Stimulated activated effector memory CD8-positive, alpha-beta T cell treated with anti-CD3 and anti-CD28 coated beads, Interleukin-12 subunit alpha, Interleukin-12 subunit beta, amount 100 ng/mL, for 72 hours (primary cell): ENCODE measurements at regions not wholly inside any gene's neighbourhood (a gene's known extent, or its start where the extent isn't known, plus 50 kb on each side); places are given as distances from the start of the nearest gene placed in this dataset.
"Not testable (repeated sequence)": the region's sequence is repeated elsewhere in the genome, so short reads cannot be mapped to it uniquely, and the experiment has no call there.

Source experiments
- ATAC-seq: fragments of 150-1000 bp; cut with Tn5 transposase; 2 replicates; pipeline ENCODE4 v1.10.0; 2021
- DNase-seq, 2 donors: peaks; one replicate each; pipeline ENCODE4 v3.0.0; 2021 to 2022; ENCODE audit warnings: low spot score in 2 of 2
- H3K27ac Mint-ChIP-seq: one replicate; pipeline ENCODE4 v1.8.0; 2022; ENCODE audit warnings: mild to moderate bottlenecking, mixed read lengths
- H3K36me3 Mint-ChIP-seq: one replicate; pipeline ENCODE4 v1.8.0; 2022; ENCODE audit warnings: mild to moderate bottlenecking, mixed read lengths
- H3K4me1 Mint-ChIP-seq: one replicate; pipeline ENCODE4 v1.8.0; 2022; ENCODE audit warnings: mixed read lengths
- H3K4me3 Mint-ChIP-seq: one replicate; pipeline ENCODE4 v1.8.0; 2022; ENCODE audit warnings: mild to moderate bottlenecking, mixed read lengths
- H3K9me3 Mint-ChIP-seq: one replicate; pipeline ENCODE4 v1.8.0; 2022; ENCODE audit warnings: mixed read lengths

- Mint-ChIP-seq H3K4me3 (no peak overlapping the region), H3K9me3 (peaks cover 11% of the 10 kb centered on the region), H3K36me3 (no peaks in the 10 kb centered on the region), H3K27ac (no peak overlapping the region), H3K4me1 (no peaks in the 10 kb centered on the region)
- DNase-seq (no peak), ATAC-seq (peak; percentile 50)
Observed at GRCh38 chr4:131459430-131460101, 1689.5 kb upstream of the PCDH10 start.

GRCh38 chr4:131470360-131470759, 1678.7 kb upstream of the PCDH10 start:
- Mint-ChIP-seq H3K36me3 (no peaks in the 10 kb centered on the region), H3K4me3 (no peak overlapping the region), H3K4me1 (no peaks in the 10 kb centered on the region), H3K9me3 (peaks cover 14% of the 10 kb centered on the region), H3K27ac (no peak overlapping the region)
- ATAC-seq, result no peak
- no peak for DNase-seq

GRCh38 chr4:131488772-131489171, 1660.3 kb upstream of the PCDH10 start:
- H3K4me3 Mint-ChIP-seq, result no peak overlapping the region
- H3K36me3 Mint-ChIP-seq, result no peaks in the 10 kb centered on the region
- H3K27ac Mint-ChIP-seq, result no peak overlapping the region
- ATAC-seq (no peak), DNase-seq (no peak)
- no peaks in the 10 kb centered on the region for H3K4me1 Mint-ChIP-seq
- peaks cover 17% of the 10 kb centered on the region for H3K9me3 Mint-ChIP-seq

DNA sequence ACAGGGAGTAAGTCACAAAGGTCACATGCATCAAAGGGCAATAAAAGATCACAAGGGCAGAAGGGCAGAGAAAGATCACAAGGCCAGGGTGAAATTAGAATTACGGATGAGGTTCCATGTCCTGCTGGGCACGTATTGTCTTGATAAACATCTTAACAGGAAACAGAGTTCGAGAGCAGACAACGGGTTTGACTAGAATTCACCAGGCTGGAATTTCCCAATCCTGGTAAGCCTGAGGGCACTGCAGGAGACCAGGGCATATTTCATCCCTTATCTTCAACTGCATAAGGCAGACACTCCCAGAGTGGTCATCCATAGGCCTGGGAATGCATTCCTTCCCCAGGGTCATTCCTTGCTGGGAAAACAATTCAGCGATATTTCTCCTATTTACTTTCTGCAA, 1652.9 kb upstream of the PCDH10 start:
- H3K36me3 Mint-ChIP-seq, H3K9me3 Mint-ChIP-seq, DNase-seq, H3K4me1 Mint-ChIP-seq, H3K27ac Mint-ChIP-seq, ATAC-seq, H3K4me3 Mint-ChIP-seq: not testable (repeated sequence)

GRCh38 chr4:131499141-131499873, 1649.8 kb upstream of the PCDH10 start:
- H3K4me1 Mint-ChIP-seq, result no peaks in the 10 kb centered on the region
- no peak overlapping the region for H3K27ac Mint-ChIP-seq
- DNase-seq, result no peak
- ATAC-seq, result no peak
- H3K9me3 Mint-ChIP-seq, result peaks cover 8% of the 10 kb centered on the region
- no peaks in the 10 kb centered on the region for H3K36me3 Mint-ChIP-seq
- no peak overlapping the region for H3K4me3 Mint-ChIP-seq

DNA sequence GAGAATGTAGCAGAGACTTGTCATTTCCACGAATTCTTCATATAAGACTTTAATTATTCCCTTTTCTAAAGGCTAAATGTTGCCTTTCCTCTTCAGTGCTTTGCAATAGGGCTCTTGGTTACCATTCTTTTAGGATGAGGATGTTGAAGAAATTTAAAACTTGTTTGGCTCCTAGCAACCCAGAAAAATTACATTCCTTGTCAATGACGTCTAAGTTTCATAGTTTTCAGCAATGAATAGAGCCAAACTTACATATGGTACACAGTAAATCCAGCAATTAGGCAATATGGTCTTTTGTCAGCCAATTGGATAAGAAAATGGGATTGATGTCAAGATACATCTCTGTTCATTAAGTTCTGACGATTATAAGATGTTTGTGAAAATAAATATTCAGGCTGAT, 1639.6 kb upstream of the PCDH10 start:
- no peaks in the 10 kb centered on the region for H3K4me1 Mint-ChIP-seq
- peaks cover 12% of the 10 kb centered on the region for H3K9me3 Mint-ChIP-seq
- DNase-seq, result no peak
- ATAC-seq, result no peak
- no peak overlapping the region for H3K27ac Mint-ChIP-seq
- H3K36me3 Mint-ChIP-seq, result no peaks in the 10 kb centered on the region
- no peak overlapping the region for H3K4me3 Mint-ChIP-seq

- Mint-ChIP-seq H3K9me3 (peaks cover 12% of the 10 kb centered on the region), H3K27ac (no peak overlapping the region), H3K36me3 (no peaks in the 10 kb centered on the region), H3K4me1 (no peaks in the 10 kb centered on the region), H3K4me3 (no peak overlapping the region)
- ATAC-seq (no peak), DNase-seq (no peak)
Observed at GRCh38 chr4:131526686-131527085, 1622.4 kb upstream of the PCDH10 start.

DNA sequence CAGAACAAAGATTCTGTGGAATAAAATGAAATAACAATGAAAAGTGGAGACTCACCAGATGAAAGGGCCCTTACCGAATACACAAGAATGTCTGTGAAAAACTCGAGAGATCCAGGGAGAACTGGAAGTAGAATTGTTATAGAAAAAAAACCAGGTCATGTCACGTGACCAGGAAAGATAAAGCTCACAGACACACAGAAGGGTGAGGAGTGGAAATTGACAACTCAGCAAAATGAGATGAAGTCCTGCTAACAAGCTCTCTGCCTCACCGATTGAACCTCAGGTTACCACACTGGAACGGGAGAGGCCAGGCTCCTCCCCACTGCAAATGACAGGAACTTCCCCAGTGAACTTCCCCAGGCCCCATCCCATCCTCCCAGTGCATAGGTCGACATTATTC, 1618.0 kb upstream of the PCDH10 start:
- ATAC-seq, result no peak
- Mint-ChIP-seq H3K4me1 (no peaks in the 10 kb centered on the region), H3K27ac (no peak overlapping the region), H3K9me3 (peaks cover 8% of the 10 kb centered on the region), H3K4me3 (no peak overlapping the region), H3K36me3 (no peaks in the 10 kb centered on the region)
- DNase-seq, result no peak

GRCh38 chr4:131534944-131535645, 1614.0 kb upstream of the PCDH10 start:
- no peak for DNase-seq
- no peaks in the 10 kb centered on the region for H3K4me1 Mint-ChIP-seq
- H3K27ac Mint-ChIP-seq, result no peak overlapping the region
- peaks cover 10% of the 10 kb centered on the region for H3K9me3 Mint-ChIP-seq
- H3K4me3 Mint-ChIP-seq, result no peak overlapping the region
- ATAC-seq, result no peak
- no peaks in the 10 kb centered on the region for H3K36me3 Mint-ChIP-seq

DNA sequence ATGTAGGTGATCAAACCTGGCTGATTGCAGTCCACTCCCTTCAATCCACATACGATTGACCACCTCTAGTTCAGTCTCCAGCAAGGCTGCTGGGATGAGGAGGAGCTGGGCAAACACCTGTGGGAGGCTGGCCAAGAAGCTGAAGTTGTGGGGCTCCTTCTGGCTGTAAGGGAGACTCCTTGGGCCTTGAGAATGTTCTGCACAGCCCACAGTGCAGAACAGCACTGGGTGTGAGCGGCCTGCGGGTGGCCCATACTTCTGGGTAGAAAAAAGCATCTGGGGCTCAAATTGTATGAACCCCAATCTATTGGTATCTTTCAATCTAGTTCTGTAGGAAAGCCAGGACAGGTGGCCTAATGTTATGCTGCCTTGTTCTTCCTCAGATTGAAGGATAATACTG, 1608.8 kb upstream of the PCDH10 start:
- DNase-seq (no peak), ATAC-seq (no peak)
- no peaks in the 10 kb centered on the region for H3K36me3 Mint-ChIP-seq
- peaks cover 8% of the 10 kb centered on the region for H3K9me3 Mint-ChIP-seq
- no peaks in the 10 kb centered on the region for H3K4me1 Mint-ChIP-seq
- no peak overlapping the region for H3K27ac Mint-ChIP-seq
- no peak overlapping the region for H3K4me3 Mint-ChIP-seq

- Mint-ChIP-seq H3K9me3 (peaks cover 13% of the 10 kb centered on the region), H3K4me1 (no peaks in the 10 kb centered on the region), H3K27ac (no peak overlapping the region), H3K4me3 (no peak overlapping the region), H3K36me3 (no peaks in the 10 kb centered on the region)
- ATAC-seq, result no peak
- DNase-seq, result no peak
Observed at GRCh38 chr4:131547506-131547981, 1601.5 kb upstream of the PCDH10 start.

- H3K4me3 Mint-ChIP-seq, result no peak overlapping the region
- H3K9me3 Mint-ChIP-seq, result peaks cover 17% of the 10 kb centered on the region
- H3K4me1 Mint-ChIP-seq, result no peaks in the 10 kb centered on the region
- no peak overlapping the region for H3K27ac Mint-ChIP-seq
- no peaks in the 10 kb centered on the region for H3K36me3 Mint-ChIP-seq
- ATAC-seq (no peak), DNase-seq (no peak)
Observed at GRCh38 chr4:131551306-131551705, 1597.8 kb upstream of the PCDH10 start.

DNA sequence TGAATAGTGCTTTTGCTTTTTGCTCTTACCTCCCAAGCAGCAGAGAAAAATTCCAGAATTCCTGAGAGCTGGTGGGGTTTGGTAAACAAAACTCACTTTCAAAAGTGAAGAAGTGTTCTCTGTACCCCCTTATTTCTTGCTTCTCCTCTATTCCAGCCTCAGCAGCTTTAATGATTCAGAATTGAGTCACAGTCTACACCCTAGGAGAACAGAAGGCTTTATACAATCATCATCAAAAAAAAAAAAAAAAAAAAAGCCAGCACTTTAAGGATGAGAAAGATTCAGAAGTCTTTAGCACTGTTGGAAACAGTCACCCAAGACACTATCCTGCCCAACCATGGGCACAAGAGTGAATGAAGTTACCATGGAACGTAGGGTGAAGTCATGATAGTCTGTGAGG, 1583.1 kb upstream of the PCDH10 start:
- ATAC-seq (no peak), DNase-seq (no peak)
- Mint-ChIP-seq H3K4me3 (no peak overlapping the region), H3K36me3 (no peaks in the 10 kb centered on the region), H3K27ac (no peak overlapping the region), H3K4me1 (no peaks in the 10 kb centered on the region), H3K9me3 (peaks cover 8% of the 10 kb centered on the region)

- ATAC-seq (no peak), DNase-seq (no peak)
- no peaks in the 10 kb centered on the region for H3K4me1 Mint-ChIP-seq
- H3K27ac Mint-ChIP-seq, result no peak overlapping the region
- no peak overlapping the region for H3K4me3 Mint-ChIP-seq
- H3K36me3 Mint-ChIP-seq, result no peaks in the 10 kb centered on the region
- H3K9me3 Mint-ChIP-seq, result peaks cover 4% of the 10 kb centered on the region
Observed at GRCh38 chr4:131584587-131584986, 1564.5 kb upstream of the PCDH10 start.

DNA sequence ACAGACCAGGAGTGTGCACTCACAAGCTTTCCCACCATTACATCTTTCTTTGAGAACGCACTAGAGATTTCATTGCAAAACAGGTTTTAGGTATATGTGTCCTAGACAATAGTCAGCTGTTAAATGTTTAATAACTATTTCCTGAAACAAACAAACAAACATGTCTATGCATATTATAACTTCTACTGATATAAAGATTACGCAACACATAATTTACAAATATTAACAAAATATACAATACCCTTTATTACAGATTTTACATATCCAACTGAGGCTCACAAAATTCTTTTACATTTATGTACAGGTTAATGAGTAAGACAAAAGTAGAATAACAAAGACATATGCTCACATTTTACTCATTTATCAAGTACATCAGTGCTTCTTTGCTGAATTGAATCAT, 1554.0 kb upstream of the PCDH10 start:
- Mint-ChIP-seq H3K27ac (no peak overlapping the region), H3K9me3 (peaks cover 23% of the 10 kb centered on the region), H3K4me3 (no peak overlapping the region), H3K36me3 (no peaks in the 10 kb centered on the region), H3K4me1 (no peaks in the 10 kb centered on the region)
- ATAC-seq (no peak), DNase-seq (no peak)

DNA sequence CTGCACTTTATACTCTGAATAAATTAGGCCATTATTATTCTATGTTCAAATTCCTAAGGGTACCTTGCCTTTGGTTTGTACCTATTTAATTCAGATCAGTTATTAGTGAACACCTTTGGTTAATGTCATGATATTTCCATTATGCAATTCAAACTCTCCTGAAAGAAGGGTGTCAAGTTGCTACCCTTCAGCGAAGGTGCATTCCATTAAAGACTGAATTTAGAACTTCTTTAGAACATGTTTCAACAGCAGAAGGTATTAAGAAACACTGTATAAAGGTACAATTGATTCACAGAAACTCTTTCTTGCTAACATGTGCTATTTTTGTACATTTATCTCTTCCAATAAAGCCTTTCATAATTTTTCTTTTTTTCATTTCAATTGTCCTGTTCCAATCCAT, 1545.4 kb upstream of the PCDH10 start:
- peaks cover 19% of the 10 kb centered on the region for H3K9me3 Mint-ChIP-seq
- no peaks in the 10 kb centered on the region for H3K4me1 Mint-ChIP-seq
- H3K4me3 Mint-ChIP-seq, result no peak overlapping the region
- no peak overlapping the region for H3K27ac Mint-ChIP-seq
- H3K36me3 Mint-ChIP-seq, result no peaks in the 10 kb centered on the region
- ATAC-seq (no peak), DNase-seq (no peak)
